Heart right ventricle (tissue), 16 donors: ENCODE measurements at regions not wholly inside any gene's neighbourhood (a gene's known extent, or its start where the extent isn't known, plus 50 kb on each side); places are given as distances from the start of the nearest gene placed in this dataset.
"Not testable (repeated sequence)": the region's sequence is repeated elsewhere in the genome, so short reads cannot be mapped to it uniquely, and the experiment has no call there.

Source experiments
- ATAC-seq, 8 donors: fragments of 200-7000 bp; cut with Tn5 transposase; one replicate each; pipeline ENCODE4 v1.9.1; 2020; ENCODE audit warnings: mild to moderate bottlenecking in 8 of 8, moderate library complexity in 8 of 8, moderate number of reproducible peaks in 1 of 8
- DNase-seq, 2 donors: peaks; one replicate each; pipeline ENCODE4 v3.0.0-alpha.2; 2020
- H3K27ac ChIP-seq, 10 donors: fragments of 200-600 bp; sonication (generic) in 2 of 10; one replicate each; pipeline versions ENCODE4 v1.5.0 to v1.8.0; 2020 to 2022; ENCODE audit warnings: mild to moderate bottlenecking in 3 of 10
- H3K27me3 ChIP-seq, 7 donors: fragments of 200-600 bp; one replicate each; pipeline ENCODE4 v1.8.0; 2021 to 2022; ENCODE audit warnings: mild to moderate bottlenecking in 2 of 7
- H3K36me3 ChIP-seq, 9 donors: fragments of 200-600 bp; sonication (generic) in 1 of 9; one replicate each; pipeline versions ENCODE4 v1.5.0 to v1.8.0; 2020 to 2022; ENCODE audit warnings: mild to moderate bottlenecking in 2 of 9
- H3K4me1 ChIP-seq, 9 donors: fragments of 200-600 bp; sonication (generic) in 1 of 9; one replicate each; pipeline versions ENCODE4 v1.5.0 to v1.8.0; 2020 to 2022; ENCODE audit warnings: mild to moderate bottlenecking in 4 of 9
- H3K4me3 ChIP-seq, 10 donors: fragments of 200-600 bp; sonication (generic) in 2 of 10; one replicate each; pipeline versions ENCODE4 v1.5.0 to v1.8.0; 2020 to 2022; ENCODE audit warnings: mild to moderate bottlenecking in 7 of 10, moderate library complexity in 2 of 10
- H3K9me3 ChIP-seq, 11 donors: fragments of 200-600 bp in 10 of 11; sonication (generic) in 2 of 11; one replicate each; pipeline versions ENCODE4 v1.5.0 to v1.8.0; 2013 to 2022; ENCODE audit warnings: mild to moderate bottlenecking in 2 of 11, control low read depth in 1 of 11, moderate library complexity in 1 of 11
- CTCF ChIP-seq, 9 donors: fragments of 200-600 bp; sonication (generic) in 2 of 9; IDR thresholded peaks; one replicate each; pipeline versions ENCODE4 v1.5.0 to v1.8.0; 2021 to 2022; ENCODE audit warnings: antibody characterized with exemption in 9 of 9, mild to moderate bottlenecking in 5 of 9, moderate library complexity in 1 of 9
- WGBS, 2 donors: extraction: QIAGEN DNeasy Blood & Tissue Kit; methylation state at CpG; one replicate each; pipeline ENCODE4 v1.1.7; 2013; ENCODE audit warnings: inconsistent platforms in 1 of 2; 5-methylcytosine and 5-hydroxymethylcytosine counted together
- intact Hi-C, 10 donors: fragments of 100-400 bp; cut with DNase I; formaldehyde crosslinking; loops; one replicate each; pipeline versions ENCODE4 v1.11.1 to v1.14.2; 2022
- donor health status: Arrhythmogenic right ventricular cardiomyopathy.
- donor health status: ischemic (EF 13 %, LVEDD 7.1; RV severe dilation, severe dysfunction).
- donor health status: healthy with polysubstance abuse.
- donor health status: DM: no; HTN: yes; CAD: no.
- donor health status: DM: no; HTN: no; CAD: no.
- donor health status: ischemic (EF 25% LVEDD 6.9; RV normal size, moderate dysfunction).
- donor health status: ischemic (EF 25% LVEDD 5.7; RV mildly dilated, moderate dysfunction).
- donor health status: healthy.
- donor health status: DM: yes; HTN: yes; CAD: no.
- donor health status: Ischemic cardiomyopathy.
- donor health status: ischemic (EF 35%, LVEDD 5.7; RV mildly dilated, moderate dysfunction).
- donor health status: nonischemic (EF 11% LVEDD 7.7; RV severe dilation, severe dysfunction).
- donor health status: DM: yes; HTN: yes; CAD: no.
- donor health status: PGD.
- donor health status: ischemic (EF 29% LVEDD 5.4; RV normal size, mild dysfunction).
- donor health status: nonischemic (EF 23%, LVEDD 6.1; RV moderate dilation, normal function).

- TF ChIP-seq CTCF (IDR thresholded peaks at IDR 0.05) = no peak
- H3K36me3 ChIP-seq = no peaks in the 10 kb centered on the region
- H3K27ac ChIP-seq = no peak overlapping the region
- H3K4me3 ChIP-seq = no peak overlapping the region
- no peaks in the 10 kb centered on the region for H3K27me3 ChIP-seq
- H3K4me1 ChIP-seq = no peaks in the 10 kb centered on the region
- H3K9me3 ChIP-seq = no peaks in the 10 kb centered on the region
- no peak for ATAC-seq
- DNase-seq = no peak
- intact Hi-C loops = no loop called here
Measured at GRCh38 chr10:108962172-108962571, 961.1 kb downstream of the XPNPEP1 start.

- Histone ChIP-seq H3K27me3 (no peaks in the 10 kb centered on the region), H3K4me3 (no peak overlapping the region), H3K9me3 (peaks cover 0 to 30% (median 0%) of the 10 kb centered on the region in 11 donors), H3K36me3 (no peaks in the 10 kb centered on the region), H3K4me1 (no peaks in the 10 kb centered on the region), H3K27ac (no peak overlapping the region)
- TF ChIP-seq CTCF (IDR thresholded peaks at IDR 0.05) = no peak
- ATAC-seq = no peak
- intact Hi-C loops = no loop called here
- DNase-seq = no peak
- 63 to 77% methylated on average over 3 of the region's 3 CpGs for WGBS, 2 donors
Measured at GRCh38 chr10:108957681-108958080, 965.6 kb downstream of the XPNPEP1 start.

- DNase-seq = no peak
- WGBS, 2 donors = 82 to 92% methylated on average over 1 of the region's 1 CpG
- no peak for TF ChIP-seq CTCF (IDR thresholded peaks at IDR 0.05)
- no peaks in the 10 kb centered on the region for H3K27me3 ChIP-seq
- intact Hi-C loops = no loop called here
- no peak overlapping the region for H3K4me3 ChIP-seq
- H3K4me1 ChIP-seq = no peaks in the 10 kb centered on the region
- H3K27ac ChIP-seq = no peak overlapping the region
- H3K9me3 ChIP-seq = peaks cover 0 to 41% (median 2%) of the 10 kb centered on the region in 11 donors
- H3K36me3 ChIP-seq = no peaks in the 10 kb centered on the region
- no peak for ATAC-seq
Measured at GRCh38 chr10:108956149-108956548, 967.2 kb downstream of the XPNPEP1 start.

- H3K4me1 ChIP-seq, intact Hi-C loops, DNase-seq, H3K27ac ChIP-seq, H3K27me3 ChIP-seq, H3K36me3 ChIP-seq, H3K4me3 ChIP-seq, ATAC-seq: not testable (repeated sequence)
- H3K9me3 ChIP-seq = peaks cover 0 to 22% (median 11%) of the 10 kb centered on the region in 11 donors
Measured at GRCh38 chr10:108920029-108920428, 1003.3 kb downstream of the XPNPEP1 start.

GRCh38 chr10:108913300-108913699, 1010.0 kb downstream of the XPNPEP1 start:
- no peak overlapping the region for H3K27ac ChIP-seq
- 59% methylated on average over 3 of the region's 3 CpGs for WGBS, 2 donors
- H3K36me3 ChIP-seq = no peaks in the 10 kb centered on the region
- peaks cover 0 to 39% (median 21%) of the 10 kb centered on the region in 7 donors for H3K27me3 ChIP-seq
- H3K4me1 ChIP-seq = peaks cover 0 to 7% (median 0%) of the 10 kb centered on the region in 9 donors
- intact Hi-C loops = no loop called here
- H3K9me3 ChIP-seq = no peaks in the 10 kb centered on the region
- no peak overlapping the region for H3K4me3 ChIP-seq
- TF ChIP-seq CTCF (IDR thresholded peaks at IDR 0.05) = no peak
- DNase-seq (no peak), ATAC-seq (no peak)
